DMS153 treated with DMSO at 0.1 percent for 48 hours (cell line): ENCODE measurements at regions not wholly inside any gene's neighbourhood (a gene's known extent, or its start where the extent isn't known, plus 50 kb on each side); places are given as distances from the start of the nearest gene placed in this dataset.
A peak's percentile ranks its signal among the peaks of the same experiment; 100 is the strongest.
"Not testable (repeated sequence)": the region's sequence is repeated elsewhere in the genome, so short reads cannot be mapped to it uniquely, and the experiment has no call there.

ENCODE experiments used
- DNase-seq: peaks from one replicate; lab custom pipeline; 2025; ENCODE audit not compliant: unreplicated experiment; lab: John Stamatoyannopoulos, UW

DNA sequence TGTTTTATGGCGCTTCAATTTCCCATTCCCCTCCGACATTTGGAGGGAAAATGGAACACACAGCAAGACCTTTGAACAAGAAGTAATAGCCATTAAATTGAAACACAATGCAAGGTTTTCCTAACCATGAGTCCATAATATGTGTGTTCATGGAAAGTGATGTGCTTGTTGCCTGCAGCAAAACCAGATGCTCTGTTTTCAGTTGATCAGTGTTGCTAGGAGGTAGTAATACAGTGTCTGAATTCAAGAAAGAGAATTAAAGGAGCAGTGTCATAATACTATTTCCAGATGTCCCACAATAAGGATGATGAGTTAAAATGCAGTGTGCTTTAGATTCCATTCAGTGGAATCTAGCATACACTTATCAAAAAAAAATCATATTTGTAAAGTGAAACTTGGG lies 637.4 kb upstream of the API5 start:
- DNase-seq = no peak

DNA sequence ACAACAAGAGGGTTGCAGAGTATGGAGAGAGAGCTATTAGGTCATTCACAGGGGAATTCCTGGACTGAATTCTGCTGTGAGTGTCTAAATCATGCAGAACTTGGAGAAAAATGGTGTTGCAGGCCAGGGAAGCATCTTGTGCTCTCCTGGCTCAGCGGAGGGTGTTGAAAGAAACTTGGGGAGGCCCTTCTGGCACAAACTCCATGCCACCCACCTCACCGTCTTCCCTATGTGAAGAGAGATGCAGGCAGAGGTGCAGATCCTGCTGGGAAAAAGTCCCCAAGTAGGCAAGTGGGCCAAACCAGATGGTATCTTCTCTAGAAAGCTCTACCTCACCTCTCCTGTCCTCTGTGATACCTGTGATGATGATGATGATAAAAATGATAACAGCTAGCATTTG lies 604.3 kb upstream of the API5 start:
- DNase-seq = no peak

DNA sequence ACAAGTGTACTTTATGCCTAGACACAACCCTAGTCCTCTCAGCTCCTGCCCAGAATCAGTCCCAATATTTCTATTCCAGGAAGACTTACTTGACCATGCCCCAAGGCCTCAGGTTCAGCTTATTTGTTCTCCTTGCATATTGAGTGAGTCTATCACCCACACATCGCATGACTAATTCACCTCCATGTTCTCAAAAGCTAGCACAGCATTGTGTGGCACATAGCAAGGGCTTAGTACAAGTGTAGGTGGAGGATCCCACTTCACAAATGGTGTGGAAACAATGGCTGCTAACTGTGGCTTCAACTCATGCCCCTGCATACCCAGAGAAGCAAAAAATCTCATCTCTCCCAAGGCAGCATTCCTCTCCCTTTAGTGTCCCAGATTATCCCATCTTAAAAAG lies 602.6 kb upstream of the API5 start:
- DNase-seq = no peak

DNA sequence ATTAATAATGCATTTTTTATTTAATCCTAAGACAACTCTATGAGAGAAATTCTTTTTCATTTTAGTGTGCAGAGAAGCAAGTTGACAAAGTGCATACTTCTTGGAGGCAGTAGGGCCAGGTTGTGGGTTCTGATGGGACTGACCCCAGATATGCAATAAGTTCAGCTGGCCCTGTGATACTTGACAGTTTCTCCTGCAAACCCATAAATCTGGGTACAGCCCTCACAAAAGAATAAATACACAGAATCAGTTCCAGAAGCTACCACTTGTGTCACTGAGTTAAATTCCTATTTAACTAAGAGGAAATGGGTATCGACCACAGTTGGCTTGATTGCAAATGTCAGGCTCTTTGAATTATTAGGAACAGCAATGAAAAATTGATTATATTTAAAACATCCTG lies 598.5 kb upstream of the API5 start:
- DNase-seq = no peak

DNA sequence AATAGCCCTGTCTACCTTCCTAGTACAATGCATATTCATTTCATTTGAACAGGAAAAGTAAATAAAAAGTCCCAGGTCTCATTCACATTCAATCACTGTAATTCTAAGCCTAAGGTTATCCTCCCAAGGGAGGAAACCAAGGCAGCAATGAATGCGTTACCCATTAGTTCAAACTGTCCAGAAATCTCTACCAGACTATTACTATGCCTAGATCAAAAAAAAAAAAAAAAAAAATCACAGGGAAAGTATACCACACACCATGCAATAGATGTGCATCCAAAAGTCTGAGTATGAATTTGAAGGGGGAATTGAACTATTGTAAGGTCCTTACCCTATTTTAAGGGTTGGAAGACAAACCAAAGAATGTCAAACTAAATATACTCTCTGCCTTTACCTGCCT lies 598.0 kb upstream of the API5 start:
- DNase-seq = peak; percentile 49

DNA sequence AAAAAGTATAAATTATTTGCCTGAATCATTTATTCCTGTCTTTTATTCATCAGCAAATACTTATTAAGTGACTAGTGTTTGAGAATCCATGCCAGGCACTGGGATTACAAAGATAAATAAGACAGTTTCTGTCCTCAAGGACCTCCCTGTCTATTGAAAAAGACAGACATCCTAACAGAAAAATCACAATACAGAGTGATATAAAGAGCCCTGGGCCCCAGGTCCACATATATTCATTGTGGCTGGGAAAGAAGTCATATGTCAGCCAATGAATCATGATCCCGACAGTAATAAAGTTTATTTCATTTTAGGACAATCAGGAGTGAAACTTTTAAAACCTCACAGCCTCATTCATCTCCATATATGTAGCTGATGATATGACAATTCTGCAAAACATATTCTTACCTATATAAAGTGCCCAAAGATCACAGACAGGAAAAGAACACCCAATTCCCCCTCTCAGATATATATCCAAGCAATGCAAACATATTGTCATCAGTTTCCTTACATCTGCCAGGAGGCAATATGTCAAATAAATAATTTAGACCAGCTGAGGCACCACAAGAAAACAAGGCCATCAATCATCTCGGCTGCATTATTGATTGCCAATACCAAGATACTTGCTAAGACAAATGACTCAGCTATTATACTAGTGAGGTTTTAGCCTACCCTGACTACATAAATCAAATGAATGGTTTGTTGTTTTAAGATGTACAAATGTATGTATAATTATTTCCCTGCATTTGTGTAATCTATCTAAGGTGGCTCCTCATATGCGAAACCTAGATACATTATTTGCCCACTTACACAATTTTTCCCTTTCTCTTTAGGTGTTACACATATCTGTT lies 590.9 kb upstream of the API5 start:
- DNase-seq = no peak

DNA sequence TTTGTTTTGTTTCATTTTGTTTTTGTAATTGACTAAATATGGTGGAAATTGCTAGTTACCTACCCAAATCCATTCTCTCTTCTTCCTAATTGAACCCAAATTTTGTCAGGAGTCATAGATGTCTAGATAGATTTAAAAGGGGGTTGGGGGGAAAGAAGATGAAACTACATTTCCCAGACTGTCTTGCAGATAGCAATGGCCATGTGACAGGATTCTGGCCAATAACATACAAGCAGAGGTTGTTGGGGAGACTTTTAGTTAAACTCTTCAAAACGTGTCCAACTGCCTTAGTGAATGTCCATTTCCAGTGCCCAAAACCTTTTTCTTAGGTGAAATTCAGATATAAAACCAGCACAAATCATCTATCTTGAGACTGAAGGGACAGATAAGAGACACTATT lies 583.9 kb upstream of the API5 start:
- DNase-seq = no peak

DNA sequence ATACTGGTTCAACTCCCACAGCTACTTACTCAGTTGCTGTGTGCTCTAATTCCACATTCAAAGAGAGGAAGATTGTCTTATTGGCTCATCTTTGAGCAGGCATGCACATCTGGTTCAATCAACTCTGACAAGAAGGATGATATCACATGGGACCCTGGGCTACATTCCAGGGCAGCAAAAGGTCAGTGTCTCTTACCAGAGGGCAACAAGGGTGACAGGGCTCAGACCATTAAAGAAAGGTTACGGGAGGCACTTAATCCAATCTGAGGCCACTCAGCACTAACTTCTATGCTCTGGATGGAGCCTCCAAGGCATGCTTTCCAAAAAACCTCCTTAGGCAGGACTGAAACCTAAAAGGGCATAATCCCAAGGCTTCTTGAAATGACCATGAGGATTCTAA lies 549.4 kb upstream of the API5 start:
- no peak for DNase-seq

DNA sequence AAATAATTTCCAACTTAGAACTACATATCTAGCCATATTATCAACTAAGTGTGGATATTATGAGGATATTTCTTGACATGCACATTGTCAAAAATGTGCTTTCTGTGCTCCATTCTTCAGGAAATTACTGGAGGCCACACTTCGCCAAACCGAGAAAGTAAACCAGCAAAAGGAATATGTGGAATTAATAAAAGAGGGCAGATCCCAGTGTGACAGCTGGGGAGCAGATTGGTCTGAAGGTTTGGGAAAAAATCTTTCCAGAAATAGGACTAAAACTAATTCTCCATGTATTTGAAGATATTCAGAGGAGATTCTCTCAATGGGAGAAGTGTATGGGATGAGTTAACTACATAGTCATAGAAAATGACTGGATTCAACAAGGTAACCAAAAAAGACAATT lies 546.9 kb upstream of the API5 start:
- no peak for DNase-seq

DNA sequence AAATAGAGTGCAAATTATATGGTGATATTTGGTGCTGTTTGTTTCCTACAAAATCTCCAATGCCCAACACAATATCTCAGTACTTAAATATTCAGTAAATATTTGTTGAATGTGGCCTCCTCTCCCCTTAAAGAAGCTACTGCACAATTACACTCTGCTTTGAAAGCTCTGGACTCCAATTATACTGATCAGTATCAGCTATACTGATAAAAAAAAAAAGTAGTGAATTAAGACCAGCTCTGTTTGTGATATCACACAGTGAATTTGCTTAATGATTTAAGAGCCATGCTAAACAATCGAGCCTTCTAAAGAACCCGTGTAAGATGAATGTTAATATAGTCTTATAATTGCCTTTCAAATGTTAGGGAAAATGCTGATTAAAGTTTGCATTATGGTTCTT lies 543.2 kb upstream of the API5 start:
- DNase-seq = no peak

DNA sequence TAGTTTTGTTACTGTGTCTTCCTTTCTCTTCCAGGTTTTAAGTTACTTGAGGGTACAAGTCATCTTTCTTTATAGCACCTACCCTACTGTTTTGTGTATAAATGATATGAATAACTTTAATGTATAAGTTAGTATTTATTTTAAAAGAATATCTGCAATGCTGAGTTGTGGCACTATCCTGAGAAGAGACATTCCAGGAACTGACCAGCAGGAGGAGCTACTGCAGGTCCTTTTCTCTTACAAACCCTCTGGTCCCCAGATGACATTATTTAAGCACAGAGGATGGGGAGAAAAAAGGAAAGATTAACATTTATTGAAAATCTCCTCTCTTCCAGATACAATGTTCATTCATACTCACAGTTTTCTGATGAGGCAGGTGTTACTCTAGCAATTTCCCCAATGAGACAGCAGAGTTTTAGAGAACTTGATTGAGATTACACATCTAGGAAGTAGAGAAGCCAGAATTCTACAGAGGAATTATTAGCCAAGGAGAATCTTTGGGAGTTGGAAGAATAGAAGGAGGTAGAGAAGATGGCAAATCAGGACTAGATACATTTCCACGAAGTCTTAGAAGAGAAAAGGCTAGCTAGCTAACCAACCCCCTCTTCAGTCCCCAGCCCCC lies 541.2 kb upstream of the API5 start:
- peak; percentile 27 for DNase-seq

DNA sequence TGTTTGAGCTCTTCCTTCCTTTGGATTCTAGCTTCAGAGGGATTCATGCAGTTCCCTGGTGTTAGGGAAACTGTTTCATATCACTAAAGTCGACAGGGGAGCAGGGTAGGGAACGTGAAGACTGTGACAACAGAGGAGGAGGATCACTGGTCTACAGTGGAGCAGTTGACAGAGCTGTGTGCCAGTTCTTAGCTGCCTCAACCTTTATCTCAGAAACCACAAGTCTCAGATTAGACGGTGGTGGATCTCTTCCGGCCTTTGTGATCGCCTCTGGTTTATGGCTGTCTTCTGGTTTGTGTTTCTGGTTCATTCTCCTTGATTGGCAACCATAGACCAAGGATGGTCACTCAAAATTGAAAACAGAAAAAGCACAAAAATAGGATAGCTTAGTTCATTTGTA lies 538.9 kb upstream of the API5 start:
- DNase-seq = no peak

DNA sequence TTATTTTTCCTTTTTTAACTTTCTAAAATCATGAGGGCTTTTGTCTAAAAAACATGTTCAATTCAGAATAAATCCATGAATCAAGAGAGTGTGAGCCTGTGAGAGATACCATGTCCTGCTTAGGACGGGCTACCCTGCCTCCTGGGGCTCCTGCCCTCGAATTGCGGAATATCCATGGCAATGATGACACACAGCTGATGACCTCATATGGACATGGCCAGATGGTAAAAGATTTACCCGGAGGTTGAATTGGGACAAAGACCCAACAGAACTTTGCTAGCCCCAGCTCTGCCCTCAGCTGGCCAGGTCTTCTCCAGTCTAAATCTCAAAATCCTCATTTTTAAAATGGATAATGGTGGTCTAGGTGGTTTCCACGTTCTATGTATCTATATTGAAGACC lies 538.1 kb upstream of the API5 start:
- no peak for DNase-seq

DNA sequence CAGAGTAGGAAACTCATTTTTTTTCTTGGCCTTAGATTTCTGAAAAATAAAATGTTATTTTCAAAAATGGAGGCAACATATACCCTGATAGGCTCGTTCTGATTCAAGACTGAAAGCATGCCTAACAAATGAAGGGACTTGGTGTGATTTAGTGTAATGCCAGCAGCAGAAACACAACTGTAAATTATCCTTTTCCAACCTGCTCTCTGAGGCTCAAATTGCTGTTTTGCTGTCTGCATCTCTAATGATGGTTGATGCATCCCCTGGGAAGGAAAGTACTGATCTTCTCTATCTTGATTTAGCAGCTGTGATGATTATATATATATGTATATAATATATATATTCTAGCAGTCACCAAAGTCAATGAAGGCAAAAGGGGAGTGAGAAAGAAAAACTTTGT lies 537.2 kb upstream of the API5 start:
- DNase-seq = no peak

DNA sequence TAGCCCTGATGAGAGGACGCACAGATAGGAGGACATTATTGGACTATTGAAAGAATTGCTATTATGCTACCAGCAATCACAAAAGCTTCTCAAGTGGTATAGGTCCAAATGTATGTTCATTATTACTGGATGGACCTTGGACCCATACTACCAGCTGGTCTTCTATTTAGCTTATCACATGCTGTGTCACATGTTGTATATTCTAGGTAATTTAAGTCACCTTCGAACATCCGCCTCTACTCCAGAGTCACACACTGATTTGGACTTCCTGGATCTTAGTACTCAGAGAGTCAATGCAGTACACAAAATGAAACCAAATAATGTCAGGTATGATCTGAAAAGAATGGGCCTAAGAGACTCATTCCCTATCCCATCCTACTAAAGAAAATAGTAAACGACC lies 534.0 kb upstream of the API5 start:
- no peak for DNase-seq

DNA sequence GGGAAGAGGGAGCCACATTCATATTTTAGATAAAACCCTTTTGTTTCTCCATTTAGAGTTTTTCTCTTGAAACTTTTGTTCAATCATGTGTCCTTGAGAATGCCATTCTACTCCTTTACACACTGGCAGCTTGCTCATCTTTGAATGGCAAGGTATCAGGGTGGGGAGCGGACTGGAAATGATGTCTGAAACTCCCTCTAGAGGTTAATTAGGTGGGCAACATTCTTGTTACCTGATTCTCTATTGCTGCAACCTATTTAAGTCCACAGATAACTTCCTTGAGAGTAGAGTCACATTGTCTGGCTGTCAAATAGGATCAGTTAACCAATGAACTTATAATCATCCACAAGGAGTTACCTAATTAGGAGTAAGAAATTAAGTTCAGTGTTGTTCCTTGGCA lies 533.6 kb upstream of the API5 start:
- DNase-seq = no peak

DNA sequence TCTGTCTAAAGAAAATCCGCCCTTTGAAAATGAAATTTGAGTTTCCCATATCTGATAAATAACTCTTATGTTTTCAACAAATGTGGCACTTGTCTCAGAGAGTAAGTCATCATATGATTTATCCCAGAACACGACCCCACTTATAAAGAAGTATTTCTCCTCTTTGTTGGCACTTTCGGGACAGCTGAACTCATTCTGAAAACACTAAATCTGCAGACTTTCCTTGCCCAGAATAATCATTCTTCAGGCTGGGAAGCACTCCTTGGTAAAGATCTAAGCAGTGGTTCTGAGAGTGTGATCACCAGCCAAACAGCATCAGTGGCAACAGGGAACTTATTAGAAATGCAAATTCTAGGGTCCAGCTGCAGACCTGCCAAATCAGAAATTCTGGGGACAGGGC lies 532.2 kb upstream of the API5 start:
- no peak for DNase-seq

DNA sequence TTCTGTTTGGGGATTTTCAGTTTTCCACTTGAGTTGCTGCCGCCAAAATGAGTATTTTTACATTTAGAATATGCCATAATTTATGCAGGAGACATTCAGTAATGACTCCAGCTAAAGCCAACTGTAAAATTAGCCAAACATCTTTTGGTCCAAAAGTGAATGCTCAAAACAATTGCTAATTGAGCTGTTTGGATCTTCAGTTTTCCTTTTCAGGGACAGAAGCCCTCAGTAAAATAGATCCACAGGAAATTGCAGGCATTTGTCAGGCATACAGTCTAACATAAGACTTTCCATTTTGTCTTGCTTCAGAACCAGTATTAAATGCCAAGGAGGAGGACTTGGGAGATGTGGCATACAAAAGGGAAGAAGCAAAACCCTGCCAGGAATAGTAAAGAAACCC lies 524.8 kb upstream of the API5 start:
- no peak for DNase-seq

DNA sequence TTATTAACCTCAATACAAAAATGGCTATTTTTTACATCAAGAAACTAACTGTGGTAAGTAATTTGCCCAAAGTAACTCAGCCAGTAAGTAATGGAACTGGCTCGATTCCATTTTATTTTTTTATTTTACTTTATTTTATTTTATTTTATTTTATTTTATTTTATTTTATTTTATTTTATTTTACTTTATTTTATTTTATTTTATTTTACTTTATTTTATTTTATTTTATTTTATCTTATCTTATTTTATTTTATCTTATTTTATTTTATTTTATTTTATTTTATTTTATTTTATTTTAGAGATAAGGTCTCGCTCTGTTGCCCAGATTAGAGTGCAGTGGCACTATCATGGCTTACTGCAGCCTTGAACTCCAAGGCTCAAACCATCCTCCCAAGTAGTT lies 516.3 kb upstream of the API5 start:
- DNase-seq = not testable (repeated sequence)

DNA sequence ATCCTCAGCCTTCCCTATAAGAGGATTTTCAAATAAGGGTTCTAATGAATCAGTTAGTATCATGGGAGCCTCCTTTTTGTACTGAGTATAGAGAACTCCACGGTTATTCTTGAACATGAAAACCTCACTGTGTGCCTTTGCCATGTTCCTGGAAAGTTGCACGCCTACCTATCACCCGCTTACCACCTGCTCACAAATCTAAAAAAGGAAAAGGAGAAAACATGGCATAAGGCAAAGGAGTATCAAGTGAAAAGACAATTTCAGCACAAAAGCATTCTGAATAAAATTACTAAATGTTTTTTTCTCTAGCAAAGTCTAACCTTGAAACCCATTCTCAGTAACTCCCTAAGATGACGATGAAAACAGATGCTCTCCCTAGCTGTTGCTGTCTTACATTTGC lies 511.8 kb upstream of the API5 start:
- DNase-seq = no peak

DNA sequence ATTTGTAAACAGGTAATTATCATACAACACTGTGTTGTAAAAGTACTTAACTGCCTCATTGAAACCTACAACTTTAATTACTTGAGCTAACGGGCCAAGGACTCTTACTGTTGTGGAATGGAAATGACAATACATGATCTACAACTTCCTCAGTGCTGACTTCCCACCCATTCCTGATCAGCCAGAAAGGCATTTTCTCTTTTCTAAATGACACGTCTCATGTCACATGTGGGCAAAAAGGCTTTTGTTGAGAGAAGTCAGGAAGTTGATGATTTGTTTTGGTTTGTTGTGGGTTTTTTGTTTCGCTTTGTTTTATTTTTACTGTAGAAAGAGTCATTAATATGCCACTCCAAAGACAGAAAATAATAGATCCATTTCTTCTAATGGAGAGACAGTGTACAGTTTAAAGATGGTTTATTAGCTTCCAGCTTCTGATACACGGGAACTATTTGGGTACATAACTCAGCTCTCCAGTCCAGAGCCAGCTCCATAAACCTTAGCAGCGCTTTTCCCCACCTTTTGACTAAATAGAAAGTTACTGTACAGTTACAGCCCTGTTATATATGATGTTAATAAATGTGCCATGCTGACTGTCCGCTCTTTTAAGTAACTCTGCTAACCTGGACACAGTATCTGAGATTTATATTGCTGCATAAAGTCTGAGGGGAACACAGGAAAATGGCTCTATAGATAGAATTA lies 509.4 kb upstream of the API5 start:
- DNase-seq = no peak

DNA sequence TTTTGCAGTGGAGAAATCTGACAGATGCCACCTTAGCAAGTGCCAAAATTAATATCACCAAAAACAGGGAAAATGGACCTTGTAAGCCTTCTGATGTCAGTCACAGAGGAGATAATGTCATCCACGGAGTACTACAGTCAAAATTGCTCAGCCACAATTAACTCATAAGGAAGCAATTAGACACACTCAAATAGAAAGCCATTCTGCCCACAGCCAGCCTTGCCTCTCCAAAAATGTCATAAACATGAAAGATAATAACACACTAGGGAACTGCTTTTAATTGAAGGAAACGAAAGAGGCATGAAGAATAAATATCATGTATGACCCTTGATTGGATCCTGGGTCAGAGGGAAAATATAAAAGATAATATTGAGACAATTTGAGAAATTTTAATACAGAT lies 505.6 kb upstream of the API5 start:
- DNase-seq = no peak
